WTC11 (cell line): ENCODE measurements at regions not wholly inside any gene's neighbourhood (a gene's known extent, or its start where the extent isn't known, plus 50 kb on each side); places are given as distances from the start of the nearest gene placed in this dataset.
A peak's percentile ranks its signal among the peaks of the same experiment; 100 is the strongest.
"Not testable (repeated sequence)": the region's sequence is repeated elsewhere in the genome, so short reads cannot be mapped to it uniquely, and the experiment has no call there.

Experiments
- ATAC-seq: fragments of 200-7000 bp; cut with Tn5 transposase; 2 replicates; pipeline ENCODE4 v1.10.0; 2021; ENCODE audit warnings: mild to moderate bottlenecking, moderate library complexity
- CTCF ChIA-PET: fragments of 300-600 bp; sonication (Branson Sonifier 250); formaldehyde crosslinking; loops from one replicate; lab custom pipeline; 2021; ENCODE audit warnings: antibody characterized with exemption; lab: Charles Lee
- POLR2A ChIA-PET: fragments of 350-600 bp; sonication (Branson Sonifier 250); formaldehyde crosslinking; loops from one replicate; lab custom pipeline; 2021; ENCODE audit warnings: antibody characterized with exemption; lab: Charles Lee
- DNase-seq: peaks from one replicate; pipeline ENCODE4 v3.0.0; 2021; ENCODE audit warnings: low spot score
- H3K27ac Mint-ChIP-seq: 2 replicates; pipeline ENCODE4 v1.8.0; 2021; ENCODE audit warnings: mixed read lengths
- H3K27me3 Mint-ChIP-seq: 2 replicates; pipeline ENCODE4 v1.8.0; 2021; ENCODE audit warnings: low read depth, mild to moderate bottlenecking, moderate library complexity, mixed read lengths
- H3K36me3 Mint-ChIP-seq: 2 replicates; pipeline ENCODE4 v1.8.0; 2021; ENCODE audit warnings: mixed read lengths
- H3K4me1 Mint-ChIP-seq: 2 replicates; pipeline ENCODE4 v1.8.0; 2022; ENCODE audit warnings: mixed read lengths
- H3K4me3 Mint-ChIP-seq: 2 replicates; pipeline ENCODE4 v1.8.0; 2021; ENCODE audit warnings: mild to moderate bottlenecking, moderate library complexity, mixed read lengths
- H3K9me3 Mint-ChIP-seq: 2 replicates; pipeline ENCODE4 v1.8.0; 2021; ENCODE audit warnings: mixed read lengths
- AFF4 ChIP-seq: sonication (generic); formaldehyde crosslinking; IDR thresholded peaks from 2 replicates; pipeline ENCODE4 v1.8.1; 2023; ENCODE audit warnings: mild to moderate bottlenecking, missing genetic modification reagents, borderline replicate concordance
- AR ChIP-seq: fragments of 250-450 bp; sonication (Bioruptor Pico); IDR thresholded peaks from 2 replicates; pipeline ENCODE4 v1.9.0; 2021; ENCODE audit warnings: mild to moderate bottlenecking
- CBFB ChIP-seq: sonication (generic); formaldehyde crosslinking; IDR thresholded peaks from 2 replicates; pipeline ENCODE4 v1.8.1; 2022; ENCODE audit warnings: mild to moderate bottlenecking, low read depth, missing genetic modification reagents
- ELF4 ChIP-seq: sonication (generic); formaldehyde crosslinking; IDR thresholded peaks from 2 replicates; pipeline ENCODE4 v1.8.1; 2022; ENCODE audit warnings: low read depth, mild to moderate bottlenecking, moderate library complexity, missing genetic modification reagents
- ESRRA ChIP-seq: sonication (generic); formaldehyde crosslinking; IDR thresholded peaks from 2 replicates; pipeline ENCODE4 v1.8.1; 2022; ENCODE audit warnings: mild to moderate bottlenecking, missing genetic modification reagents, borderline replicate concordance
- FOXP1 ChIP-seq: sonication (generic); formaldehyde crosslinking; IDR thresholded peaks from 2 replicates; pipeline ENCODE4 v1.8.0; 2022; ENCODE audit warnings: missing genetic modification reagents, mild to moderate bottlenecking, moderate library complexity, borderline replicate concordance
- GABPB1 ChIP-seq: sonication (generic); formaldehyde crosslinking; IDR thresholded peaks from 2 replicates; pipeline ENCODE4 v1.8.1; 2023; ENCODE audit warnings: mild to moderate bottlenecking, missing genetic modification reagents
- GRHL2 ChIP-seq: fragments of 250-450 bp; sonication (Bioruptor Pico); IDR thresholded peaks from 2 replicates; pipeline ENCODE4 v1.8.0; 2022; ENCODE audit warnings: mild to moderate bottlenecking, moderate library complexity; ENCODE audit not compliant: insufficient replicate concordance, severe bottlenecking
- IRF2 ChIP-seq: sonication (generic); formaldehyde crosslinking; IDR thresholded peaks from 2 replicates; pipeline ENCODE4 v1.8.0; 2022; ENCODE audit warnings: low read depth, missing genetic modification reagents, borderline replicate concordance
- NFATC4 ChIP-seq: fragments of 250-450 bp; sonication (Bioruptor Pico); IDR thresholded peaks from 2 replicates; pipeline ENCODE4 v1.9.0; 2021; ENCODE audit warnings: mild to moderate bottlenecking
- RELA ChIP-seq: sonication (generic); formaldehyde crosslinking; IDR thresholded peaks from 2 replicates; pipeline ENCODE4 v1.8.1; 2022; ENCODE audit warnings: missing genetic modification reagents, mild to moderate bottlenecking, borderline replicate concordance
- SMAD4 ChIP-seq: sonication (generic); formaldehyde crosslinking; IDR thresholded peaks from 2 replicates; pipeline ENCODE4 v1.8.0; 2022; ENCODE audit warnings: mild to moderate bottlenecking, missing genetic modification reagents
- SP1 ChIP-seq: sonication (generic); formaldehyde crosslinking; conservative IDR thresholded peaks from 2 replicates; pipeline ENCODE4 v1.8.1; 2022; ENCODE audit warnings: missing genetic modification reagents
- USF1 ChIP-seq: sonication (generic); formaldehyde crosslinking; IDR thresholded peaks from 2 replicates; pipeline ENCODE4 v1.8.0; 2022; ENCODE audit warnings: mild to moderate bottlenecking, missing genetic modification reagents
- ZBTB21 ChIP-seq: sonication (generic); formaldehyde crosslinking; IDR thresholded peaks from 2 replicates; pipeline ENCODE4 v1.8.1; 2023; ENCODE audit warnings: mild to moderate bottlenecking, missing genetic modification reagents, borderline replicate concordance
- ZNF396 ChIP-seq: fragments of 250-450 bp; sonication (Bioruptor Pico); IDR thresholded peaks from 2 replicates; pipeline ENCODE4 v1.8.0; 2021; ENCODE audit warnings: mild to moderate bottlenecking, moderate library complexity, borderline replicate concordance
- TF ChIP-seq, protein P1 (sequence below): sonication (generic); formaldehyde crosslinking; IDR thresholded peaks from 2 replicates; pipeline ENCODE4 v1.8.1; 2023; ENCODE audit warnings: mild to moderate bottlenecking, missing genetic modification reagents, moderate library complexity
- TF ChIP-seq, protein P2 (sequence below): sonication (generic); formaldehyde crosslinking; IDR thresholded peaks from 2 replicates; pipeline ENCODE4 v1.8.1; 2022; ENCODE audit warnings: mild to moderate bottlenecking, moderate library complexity, missing genetic modification reagents
- TF ChIP-seq, protein P3 (sequence below): sonication (generic); formaldehyde crosslinking; IDR thresholded peaks from 2 replicates; pipeline ENCODE4 v1.8.1; 2023; ENCODE audit warnings: mild to moderate bottlenecking, missing genetic modification reagents, moderate library complexity

GRCh38 chr2:224114428-224114827 lies 75.3 kb upstream of the SERPINE2 start (continued):
- TF ChIP-seq AR (CRISPR knock-in tag) (no peak), RELA (CRISPR knock-in tag) (no peak), USF1 (CRISPR knock-in tag) (no peak), SMAD4 (CRISPR knock-in tag) (no peak), ELF4 (CRISPR knock-in tag) (no peak), ZNF396 (CRISPR knock-in tag) (no peak), ESRRA (CRISPR knock-in tag) (no peak)
- TF ChIP-seq, protein P1, sequence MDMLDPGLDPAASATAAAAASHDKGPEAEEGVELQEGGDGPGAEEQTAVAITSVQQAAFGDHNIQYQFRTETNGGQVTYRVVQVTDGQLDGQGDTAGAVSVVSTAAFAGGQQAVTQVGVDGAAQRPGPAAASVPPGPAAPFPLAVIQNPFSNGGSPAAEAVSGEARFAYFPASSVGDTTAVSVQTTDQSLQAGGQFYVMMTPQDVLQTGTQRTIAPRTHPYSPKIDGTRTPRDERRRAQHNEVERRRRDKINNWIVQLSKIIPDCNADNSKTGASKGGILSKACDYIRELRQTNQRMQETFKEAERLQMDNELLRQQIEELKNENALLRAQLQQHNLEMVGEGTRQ (CRISPR knock-in tag): no peak
- TF ChIP-seq, protein P2, sequence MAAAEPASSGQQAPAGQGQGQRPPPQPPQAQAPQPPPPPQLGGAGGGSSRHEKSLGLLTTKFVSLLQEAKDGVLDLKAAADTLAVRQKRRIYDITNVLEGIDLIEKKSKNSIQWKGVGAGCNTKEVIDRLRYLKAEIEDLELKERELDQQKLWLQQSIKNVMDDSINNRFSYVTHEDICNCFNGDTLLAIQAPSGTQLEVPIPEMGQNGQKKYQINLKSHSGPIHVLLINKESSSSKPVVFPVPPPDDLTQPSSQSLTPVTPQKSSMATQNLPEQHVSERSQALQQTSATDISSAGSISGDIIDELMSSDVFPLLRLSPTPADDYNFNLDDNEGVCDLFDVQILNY (CRISPR knock-in tag): no peak
- TF ChIP-seq, protein P3, sequence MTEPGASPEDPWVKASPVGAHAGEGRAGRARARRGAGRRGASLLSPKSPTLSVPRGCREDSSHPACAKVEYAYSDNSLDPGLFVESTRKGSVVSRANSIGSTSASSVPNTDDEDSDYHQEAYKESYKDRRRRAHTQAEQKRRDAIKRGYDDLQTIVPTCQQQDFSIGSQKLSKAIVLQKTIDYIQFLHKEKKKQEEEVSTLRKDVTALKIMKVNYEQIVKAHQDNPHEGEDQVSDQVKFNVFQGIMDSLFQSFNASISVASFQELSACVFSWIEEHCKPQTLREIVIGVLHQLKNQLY (CRISPR knock-in tag): no peak

- Mint-ChIP-seq H3K9me3 (peaks cover 52% of the 10 kb centered on the region), H3K36me3 (peaks cover 24% of the 10 kb centered on the region), H3K4me1 (peaks cover 17% of the 10 kb centered on the region)
- CTCF ChIA-PET: interaction anchor here (0.8 kb wide), 1 partner anchor 171 kb away, joined by 3 read pairs; no protein-coding TSS in a partner anchor
- ATAC-seq: peak; percentile 72
- DNase-seq, POLR2A ChIA-PET, H3K27ac Mint-ChIP-seq, H3K27me3 Mint-ChIP-seq, H3K4me3 Mint-ChIP-seq: not testable (repeated sequence)
Observed at GRCh38 chr2:224113930-224114329, 74.8 kb upstream of the SERPINE2 start.

GRCh38 chr2:224111576-224111975 lies 72.5 kb upstream of the SERPINE2 start:
- ChIA-PET CTCF (no interaction called here), POLR2A (no interaction called here)
- H3K9me3 Mint-ChIP-seq: peaks cover 28% of the 10 kb centered on the region
- no peak for DNase-seq
- H3K27ac Mint-ChIP-seq: no peak overlapping the region
- H3K4me1 Mint-ChIP-seq: peaks cover 17% of the 10 kb centered on the region
- H3K27me3 Mint-ChIP-seq: no peaks in the 10 kb centered on the region
- no peak for ATAC-seq
- no peak overlapping the region for H3K4me3 Mint-ChIP-seq
- peaks cover 11% of the 10 kb centered on the region; the same call in 1 of the 2 replicates for H3K36me3 Mint-ChIP-seq
- TF ChIP-seq AFF4 (CRISPR knock-in tag) (no peak), CBFB (CRISPR knock-in tag) (no peak), GABPB1 (CRISPR knock-in tag) (no peak), ZBTB21 (CRISPR knock-in tag) (no peak), GRHL2 (CRISPR knock-in tag) (no peak), AR (CRISPR knock-in tag) (no peak), IRF2 (no peak), FOXP1 (CRISPR knock-in tag) (no peak), SP1 (CRISPR knock-in tag) (no peak), NFATC4 (no peak)
- TF ChIP-seq, protein P3 (CRISPR knock-in tag): no peak
